Non-pigmented ciliary epithelial cell (primary cell): ENCODE measurements at regions not wholly inside any gene's neighbourhood (a gene's known extent, or its start where the extent isn't known, plus 50 kb on each side); places are given as distances from the start of the nearest gene placed in this dataset.
"Not testable (repeated sequence)": the region's sequence is repeated elsewhere in the genome, so short reads cannot be mapped to it uniquely, and the experiment has no call there.

Experiments used
- DNase-seq: peaks from one replicate; pipeline ENCODE4 v3.0.0-alpha.2; 2010; ENCODE audit warnings: low read depth

DNA sequence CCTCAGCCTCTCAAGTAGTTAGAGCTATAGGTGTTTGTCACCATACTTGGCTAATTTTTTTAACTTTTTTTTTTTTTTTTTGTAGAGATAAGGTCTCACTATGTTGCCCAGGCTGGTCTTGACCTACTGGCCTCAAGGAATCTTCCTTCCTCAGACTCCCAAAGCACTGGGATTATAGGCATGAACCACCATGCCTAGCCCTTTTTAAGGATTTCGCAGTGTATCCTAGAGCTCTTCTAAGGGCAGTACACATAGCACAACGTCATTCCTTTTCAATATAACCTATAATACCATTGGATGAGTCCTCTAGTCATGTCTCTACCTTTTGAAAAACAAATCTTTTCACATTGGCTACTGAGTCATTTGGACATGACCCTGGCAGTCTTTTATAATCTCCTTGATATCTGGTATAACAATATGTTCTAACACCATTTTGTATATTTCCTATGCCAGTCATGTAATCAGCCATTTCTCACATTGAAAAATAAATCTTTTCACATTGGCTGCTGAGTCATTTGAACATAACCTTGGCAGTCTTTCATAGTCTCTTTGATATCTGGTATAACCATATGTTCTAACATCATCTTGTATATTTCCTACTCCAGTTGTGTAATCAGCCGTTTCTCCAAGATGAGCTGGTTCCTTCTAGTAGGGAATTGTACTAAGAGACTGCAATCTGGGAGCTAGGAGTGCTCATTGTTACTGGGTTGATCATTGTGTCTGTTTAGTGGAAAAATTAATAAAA is 944.7 kb downstream of the MCTP2 start:
- DNase-seq = no peak

GRCh38 chr15:95176794-95177577 is 945.6 kb downstream of the MCTP2 start:
- DNase-seq = no peak

DNA sequence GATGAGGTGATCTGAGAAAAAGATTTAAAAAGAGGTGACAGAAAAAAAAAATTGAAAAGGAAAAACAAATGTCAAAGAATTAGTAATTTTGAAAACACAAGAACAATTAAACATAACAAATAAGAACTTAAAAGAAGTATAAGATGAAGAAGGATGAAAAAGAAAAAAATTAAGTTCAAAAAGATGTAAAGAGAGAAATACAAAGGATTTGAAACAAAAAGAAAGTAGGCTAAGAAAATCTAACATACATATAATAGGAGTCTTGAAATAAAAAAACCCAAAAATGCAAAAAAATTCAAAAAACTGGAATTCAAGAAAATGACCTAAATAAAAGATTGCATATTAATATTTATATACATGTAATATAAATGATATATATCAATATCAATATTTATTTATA is 949.2 kb downstream of the MCTP2 start:
- no peak for DNase-seq

GRCh38 chr15:95182091-95182490 is 950.7 kb downstream of the MCTP2 start:
- no peak for DNase-seq

DNA sequence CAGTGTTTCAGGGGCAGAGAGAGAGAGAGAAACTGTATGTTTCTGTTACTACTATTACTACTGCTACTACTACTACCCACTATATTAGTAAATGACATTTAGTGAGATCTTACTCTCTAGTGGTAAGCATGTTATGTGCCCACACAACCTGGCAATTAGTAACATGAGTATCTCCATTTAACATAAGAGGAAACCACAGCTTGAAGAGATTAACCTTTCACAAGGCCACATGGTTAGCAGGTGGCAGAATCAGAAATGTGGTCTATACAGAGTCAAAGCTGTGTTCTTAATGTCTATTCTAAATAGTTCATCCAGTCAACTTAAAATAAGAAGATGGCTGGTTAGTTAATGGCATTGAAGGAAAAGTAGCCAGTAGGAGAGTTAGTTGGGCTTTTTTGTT is 961.6 kb downstream of the MCTP2 start:
- DNase-seq = no peak

DNA sequence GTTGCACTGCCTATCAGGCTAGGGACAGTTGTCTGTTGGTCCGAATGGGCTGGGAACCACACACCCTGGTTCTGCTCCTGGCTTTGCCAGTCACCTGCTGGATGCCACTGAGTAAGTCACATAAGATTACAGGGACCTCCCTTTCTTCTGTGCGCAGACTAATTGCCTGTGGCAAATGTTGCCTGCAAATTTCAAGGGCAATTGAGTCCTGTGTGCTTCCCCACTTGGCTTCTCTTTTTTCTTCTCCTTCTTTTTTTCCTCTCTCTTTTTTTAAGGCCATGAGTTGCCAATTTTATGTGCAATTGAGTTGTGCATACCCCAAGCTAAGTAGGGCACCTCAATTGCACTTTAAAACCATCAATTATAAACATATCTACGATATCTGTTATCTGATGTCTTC is 963.4 kb downstream of the MCTP2 start:
- no peak for DNase-seq

GRCh38 chr15:95196176-95196915 is 965.0 kb downstream of the MCTP2 start:
- DNase-seq = no peak

GRCh38 chr15:95202569-95203349 is 971.4 kb downstream of the MCTP2 start:
- no peak for DNase-seq

GRCh38 chr15:95205077-95205476 is 973.7 kb downstream of the MCTP2 start:
- DNase-seq = no peak

DNA sequence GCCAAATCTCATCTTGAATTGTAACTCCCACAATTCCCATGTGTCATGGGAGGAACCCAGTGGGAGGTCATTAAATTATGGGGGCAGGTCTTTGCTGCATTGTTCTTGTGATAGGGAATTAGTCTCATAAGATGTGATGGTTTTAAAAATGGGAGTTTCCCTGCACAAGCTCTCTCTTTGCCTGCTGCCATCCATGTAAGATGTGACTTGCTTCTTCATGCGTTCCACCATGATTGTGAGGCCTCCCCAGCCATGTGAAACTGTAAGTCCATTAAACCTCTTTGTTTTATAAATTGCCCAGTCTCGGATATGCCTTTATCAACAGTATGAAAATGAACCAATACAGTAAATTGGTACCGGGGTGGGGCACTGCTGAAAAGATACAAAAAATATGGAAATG is 974.5 kb downstream of the MCTP2 start:
- not testable (repeated sequence) for DNase-seq

- DNase-seq = no peak
Observed at GRCh38 chr15:95208071-95208470, 976.7 kb downstream of the MCTP2 start.

- DNase-seq = no peak
Observed at GRCh38 chr15:95208988-95209387, 977.6 kb downstream of the MCTP2 start.

DNA sequence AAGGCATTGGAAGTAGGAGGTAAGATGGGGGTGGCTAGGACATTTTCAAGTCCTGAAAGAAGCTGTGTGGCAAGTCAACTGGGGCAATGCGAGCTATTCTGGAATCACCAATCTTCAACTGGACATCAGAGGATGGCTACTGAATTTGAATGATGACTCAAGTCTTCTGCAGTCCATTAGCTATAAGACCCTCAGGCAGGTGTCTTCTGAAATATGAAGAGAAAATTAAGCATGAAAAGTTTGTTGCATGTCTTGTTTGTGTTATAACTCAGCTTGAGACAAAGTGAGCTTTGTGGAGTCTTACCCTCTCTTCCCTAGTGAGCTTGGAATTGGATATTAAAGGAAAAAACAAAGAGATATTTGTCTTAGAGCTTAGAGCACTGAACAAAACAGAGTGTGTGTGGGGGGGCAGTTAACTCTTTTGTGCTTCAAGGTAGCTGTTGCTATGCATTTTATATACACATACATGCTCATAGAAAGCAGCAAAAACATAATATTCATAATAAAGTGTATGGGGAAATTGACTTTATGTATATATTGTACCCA is 979.1 kb downstream of the MCTP2 start:
- DNase-seq = no peak

- no peak for DNase-seq
Observed at GRCh38 chr15:95215017-95215416, 983.7 kb downstream of the MCTP2 start.

GRCh38 chr15:95226835-95227234 is 995.5 kb downstream of the MCTP2 start:
- DNase-seq = no peak

DNA sequence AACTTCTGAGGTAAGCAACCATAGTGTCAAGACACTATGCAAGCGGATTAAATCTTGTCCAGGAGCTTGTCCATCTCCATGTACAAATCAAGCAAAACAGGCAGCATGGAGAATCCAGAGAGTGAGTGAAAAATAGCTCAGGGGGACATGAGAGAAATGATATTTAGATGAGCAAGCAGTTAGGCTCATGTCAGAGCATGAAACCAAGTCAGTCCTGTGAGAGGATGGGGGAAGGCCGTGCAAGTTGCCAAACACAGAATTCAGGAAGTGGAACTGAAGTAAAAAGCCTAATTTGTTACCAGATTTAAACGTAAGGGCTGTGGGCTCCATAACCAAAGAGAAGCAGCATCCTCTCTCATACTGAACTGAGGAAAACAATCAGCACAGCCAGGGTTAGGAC is 995.9 kb downstream of the MCTP2 start:
- no peak for DNase-seq

- DNase-seq = no peak
Observed at GRCh38 chr15:95228856-95229555, 997.6 kb downstream of the MCTP2 start.

DNA sequence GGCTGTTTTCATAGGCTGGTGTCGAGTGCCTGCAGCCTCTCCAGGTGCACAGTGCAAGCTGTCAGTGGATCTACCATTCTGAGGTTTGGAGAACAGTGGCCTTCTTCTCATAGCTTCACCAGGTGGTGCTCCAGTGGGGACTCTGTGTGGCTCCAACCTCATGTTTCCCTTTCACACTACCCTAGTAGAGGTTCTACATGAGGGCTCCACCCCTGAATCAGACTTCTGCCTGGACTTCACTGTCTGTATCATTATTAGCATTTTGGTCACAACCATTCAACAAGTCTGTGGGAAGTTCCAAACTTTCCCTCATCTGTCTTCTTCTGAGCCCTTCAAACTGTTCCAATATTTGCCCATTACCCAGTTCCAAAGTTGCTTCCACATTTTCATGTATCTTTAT is 1003.7 kb downstream of the MCTP2 start:
- DNase-seq = no peak

DNA sequence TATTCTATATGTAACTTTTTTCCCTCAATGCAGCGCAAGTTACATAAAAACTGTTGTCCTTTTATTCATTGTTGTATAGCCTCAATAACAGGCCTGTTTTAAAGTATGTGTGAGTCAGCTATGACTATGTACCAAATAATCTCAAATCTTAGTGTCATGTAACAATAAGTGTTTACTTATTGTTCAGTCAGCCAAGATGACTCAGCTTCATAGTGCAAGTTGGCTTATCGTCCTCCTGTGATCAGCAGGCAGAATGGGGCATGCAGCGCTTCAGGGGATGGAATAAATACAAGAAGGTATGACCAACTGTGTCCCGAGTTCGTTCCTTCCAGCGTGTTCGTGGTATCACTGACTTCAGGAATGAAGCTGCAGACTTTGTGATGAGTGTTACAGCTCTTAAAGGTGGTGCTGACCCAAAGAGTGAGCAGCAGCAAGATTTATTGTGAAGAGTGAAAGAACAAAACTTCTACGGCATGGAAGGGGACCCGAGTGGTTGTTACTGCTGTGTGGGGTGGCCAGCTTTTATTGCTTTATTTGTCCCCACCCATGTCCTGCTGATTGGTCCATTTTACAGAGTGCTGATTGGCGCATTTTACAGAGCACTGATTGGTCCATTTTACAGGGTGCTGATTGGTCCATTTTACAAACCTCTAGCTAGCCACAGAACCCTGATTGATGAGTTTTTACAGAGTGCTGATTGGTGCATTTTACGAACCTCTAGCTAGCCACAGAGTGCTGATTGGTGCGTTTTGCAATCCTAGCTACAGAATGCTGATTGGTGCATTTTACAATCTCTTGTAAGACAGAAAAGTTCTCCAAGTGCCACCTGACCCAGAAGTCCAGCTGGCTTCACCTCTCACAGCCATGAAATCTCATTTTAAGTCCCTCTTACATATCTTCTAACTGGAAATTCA is 1016.0 kb downstream of the MCTP2 start:
- DNase-seq = peak; percentile 96

DNA sequence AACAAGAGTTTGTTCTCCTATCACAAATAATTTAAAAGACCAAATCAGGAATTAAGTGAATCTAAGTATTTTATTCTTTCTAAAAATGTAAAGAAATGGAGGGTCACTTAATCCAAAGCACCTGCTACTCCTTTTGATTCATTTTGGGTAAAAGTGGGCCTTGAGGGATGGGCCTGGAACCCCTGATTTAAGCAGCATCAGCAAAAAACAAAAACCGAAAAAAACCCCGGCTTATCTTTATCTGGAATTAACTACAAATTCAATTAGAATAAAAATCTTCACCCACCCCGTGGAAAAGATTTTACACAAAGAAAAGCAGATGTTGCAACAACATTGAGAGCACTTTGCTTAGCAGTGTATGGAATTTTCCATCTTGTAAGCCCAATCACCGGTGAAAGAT is 1018.2 kb downstream of the MCTP2 start:
- no peak for DNase-seq
